Osteoblast (primary cell): ENCODE measurements at regions not wholly inside any gene's neighbourhood (a gene's known extent, or its start where the extent isn't known, plus 50 kb on each side); places are given as distances from the start of the nearest gene placed in this dataset.

ENCODE experiments used
- DNase-seq: peaks from one replicate; pipeline ENCODE4 v3.0.0; 2011; ENCODE audit warnings: low spot score, mixed read lengths; ENCODE audit not compliant: insufficient read length; ENCODE audit errors: missing footprints
- H2AFZ ChIP-seq: 2 replicates; pipeline ENCODE4 v1.6.0; 2011; ENCODE audit warnings: mild to moderate bottlenecking, low read length
- H3K27ac ChIP-seq: 2 replicates; pipeline ENCODE4 v1.5.1; 2011; ENCODE audit warnings: mild to moderate bottlenecking, low read depth, low read length, moderate library complexity
- H3K27me3 ChIP-seq: 2 replicates; pipeline ENCODE4 v1.6.0; 2012; ENCODE audit warnings: mild to moderate bottlenecking, control low read depth, inconsistent platforms, low read length, moderate library complexity; ENCODE audit not compliant: insufficient read depth
- H3K36me3 ChIP-seq: 2 replicates; pipeline ENCODE4 v1.5.1; 2011; ENCODE audit warnings: mild to moderate bottlenecking, low read length, control low read depth, moderate library complexity; ENCODE audit not compliant: insufficient read depth
- H3K4me1 ChIP-seq: 2 replicates; pipeline ENCODE4 v1.5.1; 2011; ENCODE audit warnings: mild to moderate bottlenecking, low read length, control low read depth, moderate library complexity; ENCODE audit not compliant: insufficient read depth
- H3K4me2 ChIP-seq: 2 replicates; pipeline ENCODE4 v1.6.0; 2011; ENCODE audit warnings: mild to moderate bottlenecking, low read length; ENCODE audit not compliant: insufficient read depth
- H3K4me3 ChIP-seq: fragments of 200-600 bp; sonication (generic); 3 replicates; pipeline ENCODE4 v1.5.1; 2012; ENCODE audit warnings: mild to moderate bottlenecking, low read length, inconsistent platforms; ENCODE audit not compliant: insufficient read depth
- H3K79me2 ChIP-seq: 2 replicates; pipeline ENCODE4 v1.6.0; 2012; ENCODE audit warnings: mild to moderate bottlenecking, low read length, control low read depth, inconsistent platforms; ENCODE audit not compliant: insufficient read depth
- H3K9me3 ChIP-seq: 2 replicates; pipeline ENCODE4 v1.5.1; 2011; ENCODE audit warnings: low read depth, low read length, control low read depth
- H4K20me1 ChIP-seq: 2 replicates; pipeline ENCODE4 v1.6.0; 2012; ENCODE audit warnings: mild to moderate bottlenecking, low read length, control low read depth; ENCODE audit not compliant: insufficient read depth
- CTCF ChIP-seq: IDR thresholded peaks from 2 replicates; pipeline ENCODE4 v1.5.1; 2011; ENCODE audit warnings: mild to moderate bottlenecking, low read depth, low read length, moderate library complexity; ENCODE audit errors: extremely low read depth

- no peak for TF ChIP-seq CTCF
- Histone ChIP-seq H3K9me3 (no peaks in the 10 kb centered on the region), H3K27ac (no peak overlapping the region), H3K79me2 (no peaks in the 10 kb centered on the region), H3K4me3 (no peak overlapping the region), H3K4me2 (no peak overlapping the region), H3K27me3 (no peaks in the 10 kb centered on the region), H3K36me3 (no peaks in the 10 kb centered on the region), H4K20me1 (no peaks in the 10 kb centered on the region), H3K4me1 (no peaks in the 10 kb centered on the region), H2AFZ (no peak overlapping the region)
- no peak for DNase-seq
Measured at GRCh38 chr4:23458054-23458453, 431.8 kb downstream of the PPARGC1A start.

- H2AFZ ChIP-seq: no peak overlapping the region
- no peaks in the 10 kb centered on the region for H3K36me3 ChIP-seq
- H3K79me2 ChIP-seq: no peaks in the 10 kb centered on the region
- no peaks in the 10 kb centered on the region for H3K4me1 ChIP-seq
- no peaks in the 10 kb centered on the region for H3K27me3 ChIP-seq
- H4K20me1 ChIP-seq: no peaks in the 10 kb centered on the region
- TF ChIP-seq CTCF: no peak
- no peak overlapping the region for H3K4me2 ChIP-seq
- DNase-seq: no peak
- no peak overlapping the region for H3K4me3 ChIP-seq
- H3K9me3 ChIP-seq: no peaks in the 10 kb centered on the region
- H3K27ac ChIP-seq: no peak overlapping the region
Measured at GRCh38 chr4:23456864-23457263, 433.0 kb downstream of the PPARGC1A start.

DNA sequence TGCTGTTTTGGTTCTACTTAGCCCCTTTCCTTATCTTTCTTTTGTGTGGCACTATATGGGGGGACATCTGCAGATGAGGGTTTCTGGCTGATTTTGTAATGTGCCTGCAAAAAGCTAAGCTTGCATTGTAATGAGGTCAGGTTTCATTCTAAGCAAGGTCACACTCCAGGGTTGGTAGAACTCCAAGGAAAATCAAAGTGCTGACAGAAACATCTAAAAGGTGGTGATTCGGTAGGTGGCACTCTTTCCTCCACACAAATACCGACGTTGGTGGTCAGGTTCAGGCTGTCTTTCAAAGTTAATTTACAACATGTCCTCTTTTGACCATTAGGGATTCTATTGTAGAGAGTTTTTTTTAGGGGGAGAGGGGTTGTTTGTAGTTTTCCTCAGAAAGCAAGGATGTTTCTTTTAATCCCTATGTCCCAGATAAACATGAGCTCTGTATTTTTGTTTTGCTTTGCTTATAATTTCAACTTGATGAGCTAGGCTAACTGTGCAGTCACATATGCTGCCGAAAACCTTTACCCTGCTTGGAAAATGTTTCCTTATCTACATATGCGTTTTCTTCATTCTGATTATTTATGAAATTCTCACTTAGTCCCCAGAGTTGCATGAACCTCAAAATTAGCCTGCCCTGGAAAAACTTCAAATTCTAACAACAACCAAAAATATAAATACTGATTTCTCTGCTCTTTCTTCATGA lies 434.2 kb downstream of the PPARGC1A start:
- Histone ChIP-seq H3K79me2 (no peaks in the 10 kb centered on the region), H3K9me3 (no peaks in the 10 kb centered on the region), H3K4me3 (no peak overlapping the region), H3K36me3 (no peaks in the 10 kb centered on the region), H4K20me1 (no peaks in the 10 kb centered on the region), H3K4me2 (no peak overlapping the region), H2AFZ (no peak overlapping the region), H3K27me3 (no peaks in the 10 kb centered on the region), H3K27ac (no peak overlapping the region), H3K4me1 (no peaks in the 10 kb centered on the region)
- DNase-seq: no peak
- TF ChIP-seq CTCF: no peak

DNA sequence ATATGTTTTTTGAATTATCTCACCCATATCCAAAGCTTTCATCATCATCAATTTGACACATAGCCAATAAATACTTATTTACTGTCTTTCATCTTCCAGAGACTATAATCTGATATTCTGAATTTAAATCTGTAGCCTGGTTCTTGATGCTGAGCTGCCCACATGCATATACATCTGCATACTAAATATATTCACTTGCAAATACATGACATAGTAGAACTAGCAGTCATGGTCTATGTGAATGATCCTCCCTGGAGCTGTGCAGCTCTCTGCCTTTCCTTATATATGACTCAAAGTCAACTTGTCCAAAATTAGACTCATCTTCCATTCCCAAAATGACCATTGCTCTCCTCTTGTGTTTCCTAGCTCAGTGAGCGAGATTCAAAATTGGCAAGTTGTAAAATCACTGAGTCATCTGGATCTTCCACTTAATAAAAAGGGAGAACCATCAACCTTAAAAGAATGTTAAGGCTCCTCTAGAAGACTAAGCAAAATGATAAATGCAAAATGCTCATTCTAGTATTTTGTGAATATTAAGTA lies 448.2 kb downstream of the PPARGC1A start:
- H3K36me3 ChIP-seq: no peaks in the 10 kb centered on the region
- H3K4me3 ChIP-seq: no peak overlapping the region
- no peak overlapping the region for H2AFZ ChIP-seq
- no peaks in the 10 kb centered on the region for H3K79me2 ChIP-seq
- no peak overlapping the region for H3K4me2 ChIP-seq
- H3K27me3 ChIP-seq: no peaks in the 10 kb centered on the region
- no peaks in the 10 kb centered on the region for H4K20me1 ChIP-seq
- no peaks in the 10 kb centered on the region for H3K9me3 ChIP-seq
- TF ChIP-seq CTCF: no peak
- H3K4me1 ChIP-seq: no peaks in the 10 kb centered on the region
- DNase-seq: no peak
- no peak overlapping the region for H3K27ac ChIP-seq
